IPS-18a (cell line): ENCODE measurements at regions not wholly inside any gene's neighbourhood (a gene's known extent, or its start where the extent isn't known, plus 50 kb on each side); places are given as distances from the start of the nearest gene placed in this dataset.

Experiments
- H3K27ac ChIP-seq: one replicate; pipeline ENCODE4 v1.5.1; 2013; ENCODE audit warnings: low read length
- H3K27me3 ChIP-seq: one replicate; pipeline ENCODE4 v1.6.1; 2013; ENCODE audit warnings: mild to moderate bottlenecking, low read length; ENCODE audit not compliant: control insufficient read depth, insufficient read depth
- H3K36me3 ChIP-seq: one replicate; pipeline ENCODE4 v1.6.1; 2013; ENCODE audit warnings: low read depth, low read length; ENCODE audit not compliant: control insufficient read depth
- H3K4me1 ChIP-seq: one replicate; pipeline ENCODE4 v1.6.1; 2013; ENCODE audit warnings: low read depth, low read length; ENCODE audit not compliant: control insufficient read depth
- H3K4me3 ChIP-seq: one replicate; pipeline ENCODE4 v1.5.1; 2013; ENCODE audit warnings: low read length
- H3K9ac ChIP-seq: one replicate; pipeline ENCODE4 v1.6.1; 2013; ENCODE audit warnings: mild to moderate bottlenecking, low read length, moderate library complexity
- H3K9me3 ChIP-seq: one replicate; pipeline ENCODE4 v1.6.1; 2013; ENCODE audit warnings: low read depth, low read length; ENCODE audit not compliant: control insufficient read depth

DNA sequence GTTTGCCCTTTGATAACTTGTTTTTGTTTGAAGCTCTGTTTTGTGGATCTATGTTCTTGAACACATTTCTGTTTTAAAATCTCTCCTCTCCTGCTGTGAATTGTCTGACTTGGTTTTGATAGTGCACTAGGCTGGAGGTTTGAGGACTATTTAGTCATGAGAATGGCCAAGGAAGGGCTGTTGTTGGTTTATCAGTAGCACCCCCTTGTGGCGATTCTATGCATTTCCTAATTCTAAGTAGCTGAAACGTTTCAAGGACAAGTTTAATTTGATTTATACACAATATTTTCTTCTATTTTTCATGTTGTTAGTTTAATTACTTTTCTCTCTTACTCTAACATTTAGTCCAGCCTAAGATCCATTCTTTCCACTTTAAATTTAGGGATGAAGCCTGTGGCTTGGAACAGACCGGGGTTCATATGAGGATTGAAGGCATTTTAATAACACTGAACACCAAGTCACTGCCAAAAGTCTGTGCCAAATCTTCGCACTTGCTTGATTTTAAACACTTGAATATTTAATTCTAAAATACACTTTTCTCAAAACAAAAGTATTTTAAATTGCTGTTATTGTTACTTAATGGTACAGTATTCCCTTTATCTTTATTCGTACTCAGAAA lies 166.0 kb downstream of the SOCS6 start:
- no peaks in the 10 kb centered on the region for H3K27me3 ChIP-seq
- no peak overlapping the region for H3K9ac ChIP-seq
- no peak overlapping the region for H3K4me3 ChIP-seq
- no peaks in the 10 kb centered on the region for H3K9me3 ChIP-seq
- H3K4me1 ChIP-seq, result peaks cover 23% of the 10 kb centered on the region
- no peak overlapping the region for H3K27ac ChIP-seq
- H3K36me3 ChIP-seq, result no peaks in the 10 kb centered on the region

DNA sequence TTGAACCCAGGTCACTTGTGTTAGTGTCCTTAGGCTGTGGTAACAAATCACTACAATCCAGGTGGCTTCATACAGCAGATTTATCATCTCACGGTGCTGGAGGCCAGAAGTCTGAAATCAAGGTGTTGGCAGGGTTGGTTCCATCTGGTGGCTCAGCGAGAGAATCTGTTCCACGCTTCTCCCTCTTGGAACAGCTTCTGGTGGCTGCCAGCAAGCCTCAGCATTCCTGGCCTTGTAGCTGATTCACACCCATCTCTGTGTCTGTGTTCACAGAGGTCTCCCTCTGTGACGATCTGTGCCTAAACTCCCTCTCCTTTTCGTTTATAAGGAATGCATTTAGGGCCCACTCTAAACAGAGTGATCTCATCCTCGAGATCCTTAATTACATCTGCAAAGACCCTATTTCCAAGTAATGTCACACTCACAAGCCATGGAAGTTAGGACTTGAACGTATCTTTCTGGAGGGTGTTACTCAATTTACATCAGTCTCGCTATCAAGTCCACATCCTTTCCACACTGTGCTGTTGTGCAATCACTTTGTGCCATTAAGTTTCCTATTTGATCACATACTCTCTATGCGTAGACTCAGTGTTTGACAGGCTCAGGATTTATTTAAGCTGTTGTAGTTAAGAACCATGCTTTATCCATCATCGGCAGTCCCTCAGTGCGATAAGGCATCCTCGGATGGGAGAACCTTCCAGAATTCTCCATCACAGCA lies 164.4 kb downstream of the SOCS6 start:
- Histone ChIP-seq H3K27me3 (no peaks in the 10 kb centered on the region), H3K9ac (no peak overlapping the region), H3K27ac (no peak overlapping the region), H3K4me1 (peaks cover 23% of the 10 kb centered on the region), H3K9me3 (no peaks in the 10 kb centered on the region), H3K36me3 (no peaks in the 10 kb centered on the region), H3K4me3 (no peak overlapping the region)

DNA sequence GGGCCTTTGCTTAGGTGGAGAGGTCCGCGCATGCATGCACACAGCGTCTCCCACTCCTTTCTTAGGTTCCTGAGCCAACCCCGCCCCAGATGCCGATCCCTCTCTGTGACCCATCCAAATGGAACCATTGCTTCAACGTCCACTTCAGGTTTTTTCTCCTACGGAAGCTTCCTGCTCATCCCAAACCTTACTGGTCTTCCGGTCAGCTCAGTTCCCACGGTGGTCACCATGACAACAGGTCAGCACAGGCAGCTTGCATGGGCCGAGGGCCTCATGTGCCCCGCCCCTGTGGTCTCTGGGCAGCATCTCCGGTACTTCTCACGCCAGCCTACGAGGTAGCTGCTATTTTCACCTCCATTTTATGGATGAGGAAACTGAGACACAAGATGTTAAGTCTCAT lies 163.7 kb downstream of the SOCS6 start:
- H3K36me3 ChIP-seq, result no peaks in the 10 kb centered on the region
- no peaks in the 10 kb centered on the region for H3K9me3 ChIP-seq
- no peaks in the 10 kb centered on the region for H3K27me3 ChIP-seq
- no peak overlapping the region for H3K4me3 ChIP-seq
- no peak overlapping the region for H3K27ac ChIP-seq
- H3K4me1 ChIP-seq, result peaks cover 23% of the 10 kb centered on the region
- no peak overlapping the region for H3K9ac ChIP-seq

DNA sequence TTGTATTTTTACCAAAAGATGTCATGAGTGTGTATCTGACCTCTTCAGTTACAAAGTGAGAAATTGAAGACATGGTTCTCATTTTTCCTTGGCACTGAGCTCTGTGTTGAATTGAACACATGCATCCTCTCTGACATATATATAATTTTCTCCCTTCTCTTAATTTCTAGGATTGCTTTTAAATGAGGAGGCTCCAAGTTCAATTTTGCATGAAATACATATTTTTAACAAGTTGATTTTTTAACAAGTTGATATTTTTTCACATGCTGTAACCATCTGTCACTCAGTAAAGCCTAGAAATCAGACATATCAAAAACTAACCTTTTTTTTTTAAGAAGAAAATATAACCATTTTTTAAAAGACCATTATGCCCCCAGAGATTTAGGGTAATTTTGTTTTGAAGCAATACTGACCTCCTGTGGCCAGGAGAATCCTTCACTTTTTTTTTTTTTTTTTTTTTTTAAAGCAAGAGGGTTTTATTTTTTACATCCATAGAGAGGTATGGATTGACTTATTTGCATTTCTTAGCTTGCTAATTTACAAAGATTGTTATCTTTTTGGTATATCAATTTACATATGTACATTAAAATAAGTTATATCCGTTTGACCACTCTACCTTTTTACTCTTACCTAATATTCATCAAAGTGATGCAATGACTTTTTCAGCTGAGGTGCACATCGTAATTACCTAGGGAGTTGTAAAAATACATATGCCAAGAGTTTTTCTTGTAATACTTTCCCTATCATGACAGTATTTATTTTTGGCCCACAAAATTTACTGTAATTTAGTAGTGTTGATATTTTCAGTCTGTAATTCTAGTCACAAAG lies 161.8 kb downstream of the SOCS6 start:
- H3K9me3 ChIP-seq, result no peaks in the 10 kb centered on the region
- H3K4me1 ChIP-seq, result peaks cover 19% of the 10 kb centered on the region
- no peak overlapping the region for H3K27ac ChIP-seq
- H3K4me3 ChIP-seq, result no peak overlapping the region
- no peaks in the 10 kb centered on the region for H3K36me3 ChIP-seq
- H3K27me3 ChIP-seq, result no peaks in the 10 kb centered on the region
- H3K9ac ChIP-seq, result no peak overlapping the region

DNA sequence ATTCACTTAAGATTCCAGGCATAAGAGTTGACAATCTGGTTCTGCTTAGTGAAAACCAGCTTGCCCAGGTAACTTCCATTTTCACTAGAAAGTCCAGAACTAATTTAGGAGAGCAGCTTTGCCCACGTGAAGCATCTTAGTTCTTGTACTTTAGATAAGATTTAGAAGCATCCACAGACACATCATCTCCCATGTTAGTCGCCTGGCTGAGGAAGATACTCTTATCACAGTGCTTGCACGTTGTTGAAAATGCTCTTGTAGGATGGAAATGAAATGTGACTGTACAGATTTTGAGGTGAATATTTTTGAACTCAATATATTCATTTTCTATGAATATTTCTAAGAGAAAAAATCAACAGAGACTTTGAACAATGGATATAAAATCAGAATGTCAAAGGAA lies 159.7 kb downstream of the SOCS6 start:
- peaks cover 5% of the 10 kb centered on the region for H3K4me1 ChIP-seq
- no peak overlapping the region for H3K27ac ChIP-seq
- H3K9me3 ChIP-seq, result peaks cover 5% of the 10 kb centered on the region
- H3K4me3 ChIP-seq, result no peak overlapping the region
- no peaks in the 10 kb centered on the region for H3K36me3 ChIP-seq
- H3K27me3 ChIP-seq, result no peaks in the 10 kb centered on the region
- no peak overlapping the region for H3K9ac ChIP-seq

DNA sequence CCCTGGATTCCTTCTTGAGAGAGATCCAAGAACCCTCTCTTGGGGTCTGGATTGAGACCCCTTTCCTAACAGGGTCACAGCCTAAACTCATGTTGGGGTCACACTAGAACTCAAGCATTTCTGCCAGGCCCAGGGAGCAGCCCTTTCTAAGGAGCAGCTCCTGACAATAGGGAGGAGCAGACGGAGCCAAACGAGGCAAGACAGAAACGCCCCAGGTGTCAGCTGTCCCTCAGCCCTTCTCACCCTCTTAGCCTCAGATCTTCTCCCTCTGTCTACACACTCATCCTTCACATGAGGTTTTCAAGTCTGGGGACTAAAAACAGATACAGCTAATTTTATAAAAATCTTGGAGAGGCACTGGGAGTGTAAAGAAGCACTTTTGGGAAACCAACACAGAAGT lies 157.2 kb downstream of the SOCS6 start:
- H3K4me3 ChIP-seq, result no peak overlapping the region
- H3K4me1 ChIP-seq, result peaks cover 3% of the 10 kb centered on the region
- no peak overlapping the region for H3K9ac ChIP-seq
- no peaks in the 10 kb centered on the region for H3K27me3 ChIP-seq
- peaks cover 18% of the 10 kb centered on the region for H3K9me3 ChIP-seq
- H3K36me3 ChIP-seq, result no peaks in the 10 kb centered on the region
- H3K27ac ChIP-seq, result no peak overlapping the region

DNA sequence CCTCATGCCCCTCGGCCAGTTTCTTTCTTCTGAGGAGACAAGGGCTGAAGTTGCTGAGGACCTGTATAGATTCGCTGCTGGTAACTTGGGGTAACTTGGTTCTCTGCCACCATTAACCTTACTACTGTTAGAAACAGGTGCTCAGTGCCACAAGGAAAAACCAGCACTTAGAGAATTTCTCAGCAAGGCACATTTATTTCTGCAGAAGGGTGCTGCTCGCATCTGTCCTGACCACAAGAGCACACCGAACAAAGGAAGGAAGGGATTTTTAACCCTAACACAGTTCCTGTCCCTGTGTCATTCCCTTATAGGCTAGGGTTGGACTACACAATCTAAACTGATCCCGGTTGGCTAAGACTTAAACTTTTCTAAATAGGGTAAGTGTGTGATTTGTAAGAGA lies 154.1 kb downstream of the SOCS6 start:
- H3K4me1 ChIP-seq, result no peaks in the 10 kb centered on the region
- H3K27ac ChIP-seq, result no peak overlapping the region
- no peaks in the 10 kb centered on the region for H3K36me3 ChIP-seq
- H3K9ac ChIP-seq, result no peak overlapping the region
- peaks cover 18% of the 10 kb centered on the region for H3K9me3 ChIP-seq
- no peaks in the 10 kb centered on the region for H3K27me3 ChIP-seq
- no peak overlapping the region for H3K4me3 ChIP-seq

DNA sequence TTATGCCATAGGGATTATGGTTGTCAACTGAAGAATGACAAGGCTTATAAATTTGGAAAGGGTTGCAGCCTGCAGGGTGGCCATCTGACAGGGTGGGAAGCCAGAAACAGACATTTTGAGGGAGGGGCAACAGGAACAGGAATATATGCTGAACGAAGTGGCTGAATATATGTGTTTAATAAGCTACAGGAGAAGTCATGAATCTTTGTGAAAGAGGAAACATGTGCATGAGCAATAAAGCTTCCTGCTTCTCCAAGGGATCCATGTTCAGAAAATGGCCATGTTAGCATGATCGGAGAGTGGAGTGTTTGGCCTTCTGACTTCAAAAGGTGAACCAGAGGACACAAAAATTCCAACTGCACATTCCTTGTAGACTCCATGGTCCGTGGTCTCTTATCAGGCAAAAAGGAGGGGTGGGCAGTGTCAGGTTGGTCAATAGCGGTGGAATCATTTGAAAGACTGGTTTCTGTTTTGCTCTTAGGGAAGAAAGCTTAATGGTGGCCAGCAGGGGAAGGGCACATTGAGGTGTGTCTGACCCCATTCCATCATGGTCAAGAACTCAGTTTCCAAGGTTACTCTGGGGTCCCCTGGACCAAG lies 144.1 kb downstream of the SOCS6 start:
- Histone ChIP-seq H3K27me3 (no peaks in the 10 kb centered on the region), H3K36me3 (no peaks in the 10 kb centered on the region), H3K9ac (no peak overlapping the region), H3K9me3 (no peaks in the 10 kb centered on the region), H3K27ac (no peak overlapping the region), H3K4me3 (no peak overlapping the region), H3K4me1 (no peaks in the 10 kb centered on the region)

DNA sequence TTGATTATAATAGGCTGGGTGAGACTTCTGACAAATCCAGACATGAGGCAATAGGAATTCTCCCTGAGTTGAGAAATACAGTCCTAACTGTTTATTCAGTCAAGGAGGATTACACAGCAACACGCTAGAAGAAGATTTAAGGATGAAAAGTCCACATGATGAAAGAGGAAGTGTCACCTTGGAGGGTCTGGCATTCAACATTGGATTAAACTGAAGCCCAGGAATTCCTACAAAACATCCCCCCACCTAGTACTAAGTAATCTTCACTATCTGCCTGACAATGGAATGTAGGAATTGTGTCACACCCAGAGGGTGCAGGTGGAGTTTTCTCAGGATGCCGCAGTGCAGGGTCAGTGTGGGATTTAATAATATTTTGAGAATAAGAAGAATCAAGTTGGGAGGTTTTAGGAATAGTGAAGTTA lies 142.4 kb downstream of the SOCS6 start:
- Histone ChIP-seq H3K4me1 (no peaks in the 10 kb centered on the region), H3K4me3 (no peak overlapping the region), H3K27me3 (no peaks in the 10 kb centered on the region), H3K9ac (no peak overlapping the region), H3K36me3 (no peaks in the 10 kb centered on the region), H3K9me3 (no peaks in the 10 kb centered on the region), H3K27ac (no peak overlapping the region)

DNA sequence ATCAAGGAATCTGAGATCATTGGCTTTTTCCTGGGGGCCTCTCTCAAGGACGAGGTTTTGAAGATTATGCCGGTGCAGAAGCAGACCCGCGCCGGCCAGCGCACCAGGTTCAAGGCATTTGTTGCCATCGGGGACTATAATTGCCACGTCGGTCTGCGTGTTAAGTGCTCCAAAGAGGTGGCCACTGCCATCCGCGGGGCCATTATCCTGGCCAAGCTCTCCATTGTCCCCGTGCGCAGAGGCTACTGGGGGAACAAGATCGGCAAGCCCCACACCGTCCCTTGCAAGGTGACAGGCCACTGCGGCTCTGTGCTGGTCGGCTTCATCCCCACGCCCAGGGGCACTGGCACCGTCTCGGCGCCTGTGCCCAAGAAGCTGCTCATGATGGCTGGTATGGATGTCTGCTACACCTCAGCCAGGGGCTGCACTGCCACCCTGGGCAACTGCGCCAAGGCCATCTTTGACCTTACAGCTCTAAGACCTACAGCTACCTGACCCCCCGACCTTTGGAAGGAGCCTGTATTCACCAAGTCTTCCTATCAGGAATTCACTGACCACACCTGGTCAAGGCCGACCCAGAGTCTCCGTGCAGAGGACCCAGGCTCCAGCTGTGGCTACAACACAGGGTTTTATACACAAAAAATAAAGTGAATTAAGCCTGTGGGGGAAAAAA lies 141.8 kb downstream of the SOCS6 start:
- Histone ChIP-seq H3K4me3 (no peak overlapping the region), H3K9me3 (no peaks in the 10 kb centered on the region), H3K4me1 (no peaks in the 10 kb centered on the region), H3K9ac (no peak overlapping the region), H3K36me3 (no peaks in the 10 kb centered on the region), H3K27me3 (no peaks in the 10 kb centered on the region), H3K27ac (no peak overlapping the region)

DNA sequence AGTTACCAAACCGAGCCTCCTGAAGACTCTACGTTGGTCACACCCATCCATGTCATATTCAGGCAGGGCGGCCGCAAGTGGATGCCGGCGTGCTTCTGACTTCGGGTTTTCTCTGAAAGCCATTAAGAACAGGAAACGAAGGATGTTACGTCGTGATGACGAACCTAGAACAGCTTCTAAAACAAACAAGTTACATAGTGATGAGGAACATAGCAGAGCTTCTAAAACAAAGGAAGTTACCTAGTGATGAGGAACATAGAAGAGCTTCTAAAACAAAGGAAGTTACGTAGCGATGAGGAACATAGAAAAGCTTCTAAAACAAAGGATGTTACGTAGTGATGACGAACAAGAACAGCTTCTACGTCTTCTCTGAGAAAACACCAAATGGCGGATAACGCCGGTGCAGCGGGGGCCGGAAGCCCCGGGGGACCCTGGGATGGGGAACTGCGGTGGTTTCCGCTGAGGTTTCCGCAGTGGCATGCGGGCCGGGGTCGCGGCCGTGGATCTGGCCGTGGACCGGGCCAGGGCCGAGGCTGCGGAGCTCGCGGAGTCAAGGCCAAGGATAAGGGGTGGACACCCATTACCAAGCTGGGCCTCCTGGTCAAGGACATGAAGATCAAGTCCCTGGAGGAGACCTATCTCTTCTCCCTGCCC lies 141.1 kb downstream of the SOCS6 start:
- Histone ChIP-seq H3K36me3 (no peaks in the 10 kb centered on the region), H3K9me3 (no peaks in the 10 kb centered on the region), H3K4me3 (no peak overlapping the region), H3K27ac (no peak overlapping the region), H3K9ac (no peak overlapping the region), H3K27me3 (no peaks in the 10 kb centered on the region), H3K4me1 (no peaks in the 10 kb centered on the region)
